Keratinocyte (primary cell): ENCODE measurements at regions not wholly inside any gene's neighbourhood (a gene's known extent, or its start where the extent isn't known, plus 50 kb on each side); places are given as distances from the start of the nearest gene placed in this dataset.

Source experiments
- DNase-seq: peaks from one replicate; pipeline ENCODE4 v3.0.0-alpha.2; 2011; ENCODE audit warnings: low read depth, missing footprints, low spot score
- FAIRE-seq: peaks from 2 replicates; lab custom pipeline; 2011; peaks lifted over from hg19 to GRCh38; lab: Jason Lieb, UNC
- H2AFZ ChIP-seq: 2 replicates; pipeline ENCODE4 v1.6.0; 2012; ENCODE audit warnings: low read length, control low read depth, inconsistent platforms; ENCODE audit not compliant: control insufficient read depth
- H3K27ac ChIP-seq: 2 replicates; pipeline ENCODE4 v1.5.1; 2011; ENCODE audit warnings: low read length; ENCODE audit not compliant: control insufficient read depth, insufficient read depth
- H3K27me3 ChIP-seq: 3 replicates; pipeline ENCODE4 v1.6.0; 2011; ENCODE audit warnings: low read length; ENCODE audit not compliant: control insufficient read depth, insufficient read depth; ENCODE audit errors: extremely low read depth
- H3K36me3 ChIP-seq, 2 experiments: 2 replicates in 1 of 2; 3 replicates in 1 of 2; pipeline ENCODE4 v1.5.1; 2011; ENCODE audit warnings: low read length in 2 of 2, mild to moderate bottlenecking in 1 of 2; ENCODE audit not compliant: control insufficient read depth in 2 of 2, insufficient read depth in 2 of 2; ENCODE audit errors: extremely low read depth in 1 of 2
- H3K4me1 ChIP-seq: 3 replicates; pipeline ENCODE4 v1.5.1; 2011; ENCODE audit warnings: low read length; ENCODE audit not compliant: control insufficient read depth, insufficient read depth; ENCODE audit errors: extremely low read depth
- H3K4me2 ChIP-seq: 3 replicates; pipeline ENCODE4 v1.6.0; 2011; ENCODE audit warnings: low read depth, low read length; ENCODE audit not compliant: control insufficient read depth, insufficient read depth; ENCODE audit errors: extremely low read depth
- H3K4me3 ChIP-seq, 3 experiments: fragments of 200-600 bp in 1 of 3; sonication (generic) in 1 of 3; 2 replicates in 2 of 3; 3 replicates in 1 of 3; pipeline ENCODE4 v1.5.1; 2011 to 2016; ENCODE audit warnings: low read length in 3 of 3, mild to moderate bottlenecking in 3 of 3, control low read depth in 2 of 3, inconsistent platforms in 1 of 3, low read depth in 1 of 3, mixed read lengths in 1 of 3, mixed run types in 1 of 3, moderate library complexity in 1 of 3; ENCODE audit not compliant: control insufficient read depth in 2 of 3, insufficient read depth in 2 of 3; ENCODE audit errors: extremely low read depth in 1 of 3
- H3K79me2 ChIP-seq: 2 replicates; pipeline ENCODE4 v1.6.0; 2012; ENCODE audit warnings: low read length; ENCODE audit not compliant: control insufficient read depth, insufficient read depth
- H3K9ac ChIP-seq: 3 replicates; pipeline ENCODE4 v1.6.0; 2011; ENCODE audit warnings: low read length; ENCODE audit not compliant: control insufficient read depth, insufficient read depth; ENCODE audit errors: extremely low read depth
- H3K9me1 ChIP-seq: 3 replicates; pipeline ENCODE4 v1.6.0; 2011; ENCODE audit warnings: low read length; ENCODE audit not compliant: control insufficient read depth, insufficient read depth; ENCODE audit errors: extremely low read depth
- H3K9me3 ChIP-seq: 2 replicates; pipeline ENCODE4 v1.5.1; 2012; ENCODE audit warnings: low read depth, low read length; ENCODE audit not compliant: control insufficient read depth
- H4K20me1 ChIP-seq: 3 replicates; pipeline ENCODE4 v1.6.0; 2011; ENCODE audit warnings: low read length; ENCODE audit not compliant: control insufficient read depth, insufficient read depth; ENCODE audit errors: extremely low read depth
- EZH2 ChIP-seq: IDR thresholded peaks from one replicate; pipeline ENCODE4 v1.6.1; 2012; ENCODE audit warnings: inconsistent platforms, mild to moderate bottlenecking, low read length, moderate library complexity
- dilution Hi-C: fragments of 300-500 bp; cut with MboI; formaldehyde crosslinking; loops from one replicate; pipeline ENCODE4 v1.7.0; 2020; ENCODE audit warnings: low sequenced_read_pairs; ENCODE audit not compliant: extremely low pct_ligation_motif_present
- TF ChIP-seq, protein P1 (sequence below), 3 experiments: IDR thresholded peaks in 1 of 3; conservative IDR thresholded peaks in 1 of 3; optimal IDR thresholded peaks in 1 of 3; 2 replicates in 2 of 3; 3 replicates in 1 of 3; pipeline versions ENCODE3 to v1.5.1; 2011; ENCODE audit warnings: low read length in 3 of 3, mild to moderate bottlenecking in 3 of 3, moderate library complexity in 2 of 3, control low read depth in 1 of 3, inconsistent platforms in 1 of 3; ENCODE audit not compliant: insufficient read depth in 2 of 3; ENCODE audit errors: extremely low read depth in 1 of 3

DNA sequence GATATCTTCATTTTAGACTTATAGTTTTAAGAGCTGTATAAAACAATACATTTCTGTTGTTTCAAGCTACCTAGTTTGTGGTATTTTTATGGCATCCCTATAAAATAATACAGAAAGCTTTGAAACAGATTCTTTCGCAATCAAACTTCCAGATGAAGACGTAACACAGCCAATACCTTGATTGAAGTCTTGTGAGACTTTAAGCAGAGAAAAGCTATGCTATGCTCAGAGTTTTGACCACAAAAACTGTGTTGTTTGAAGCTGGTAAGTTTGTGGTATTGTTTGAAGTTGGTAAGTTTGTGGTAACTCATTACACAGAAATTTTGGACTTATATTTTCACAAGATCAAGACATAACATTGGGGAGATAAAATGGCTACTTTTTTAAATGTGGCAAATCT, 201.8 kb upstream of the UGT8 start:
- Histone ChIP-seq H2AFZ (no peak overlapping the region), H4K20me1 (no peaks in the 10 kb centered on the region), H3K79me2 (no peaks in the 10 kb centered on the region), H3K9me3 (no peaks in the 10 kb centered on the region), H3K9ac (no peak overlapping the region), H3K27ac (no peak overlapping the region), H3K36me3 (no peaks in the 10 kb centered on the region), H3K9me1 (no peaks in the 10 kb centered on the region), H3K4me2 (no peak overlapping the region), H3K27me3 (no peaks in the 10 kb centered on the region), H3K4me3 (no peak overlapping the region), H3K4me1 (peaks cover 18% of the 10 kb centered on the region)
- TF ChIP-seq, protein P1, sequence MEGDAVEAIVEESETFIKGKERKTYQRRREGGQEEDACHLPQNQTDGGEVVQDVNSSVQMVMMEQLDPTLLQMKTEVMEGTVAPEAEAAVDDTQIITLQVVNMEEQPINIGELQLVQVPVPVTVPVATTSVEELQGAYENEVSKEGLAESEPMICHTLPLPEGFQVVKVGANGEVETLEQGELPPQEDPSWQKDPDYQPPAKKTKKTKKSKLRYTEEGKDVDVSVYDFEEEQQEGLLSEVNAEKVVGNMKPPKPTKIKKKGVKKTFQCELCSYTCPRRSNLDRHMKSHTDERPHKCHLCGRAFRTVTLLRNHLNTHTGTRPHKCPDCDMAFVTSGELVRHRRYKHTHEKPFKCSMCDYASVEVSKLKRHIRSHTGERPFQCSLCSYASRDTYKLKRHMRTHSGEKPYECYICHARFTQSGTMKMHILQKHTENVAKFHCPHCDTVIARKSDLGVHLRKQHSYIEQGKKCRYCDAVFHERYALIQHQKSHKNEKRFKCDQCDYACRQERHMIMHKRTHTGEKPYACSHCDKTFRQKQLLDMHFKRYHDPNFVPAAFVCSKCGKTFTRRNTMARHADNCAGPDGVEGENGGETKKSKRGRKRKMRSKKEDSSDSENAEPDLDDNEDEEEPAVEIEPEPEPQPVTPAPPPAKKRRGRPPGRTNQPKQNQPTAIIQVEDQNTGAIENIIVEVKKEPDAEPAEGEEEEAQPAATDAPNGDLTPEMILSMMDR (optimal IDR thresholded peaks at IDR 0.05 in 1 of 3, IDR thresholded peaks at IDR 0.05 in 1 of 3, conservative IDR thresholded peaks at IDR 0.05 in 1 of 3; ENCODE audit: extremely low read depth in 1 of 3, insufficient read depth in 2 of 3, low read length in 3 of 3), result no peak
- TF ChIP-seq EZH2, result no peak
- FAIRE-seq (no peak), DNase-seq (no peak)
- dilution Hi-C loops, result no loop called here

DNA sequence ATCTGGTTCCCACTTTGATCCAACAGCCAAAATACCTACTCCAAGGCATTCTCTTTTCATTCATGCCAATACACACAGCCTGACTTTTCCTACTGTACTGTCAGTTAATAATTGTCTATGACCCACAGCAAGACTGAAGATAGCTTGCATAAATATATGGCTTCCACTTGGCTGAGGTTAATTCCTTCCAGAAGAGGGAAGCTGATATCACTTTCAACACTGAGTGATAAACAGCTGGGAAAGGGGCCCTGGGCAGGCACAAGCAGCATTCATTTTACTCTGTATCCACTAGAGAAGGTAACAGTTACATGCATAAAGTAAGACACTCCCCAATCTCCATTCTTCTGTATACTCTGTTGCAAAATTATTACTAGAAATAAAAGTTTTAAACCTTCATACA, 200.2 kb upstream of the UGT8 start:
- Histone ChIP-seq H2AFZ (no peak overlapping the region), H3K36me3 (no peaks in the 10 kb centered on the region), H3K4me1 (peaks cover 15% of the 10 kb centered on the region), H3K27me3 (no peaks in the 10 kb centered on the region), H3K27ac (no peak overlapping the region), H3K4me2 (no peak overlapping the region), H3K9ac (no peak overlapping the region), H3K9me1 (no peaks in the 10 kb centered on the region), H4K20me1 (no peaks in the 10 kb centered on the region), H3K4me3 (no peak overlapping the region), H3K79me2 (no peaks in the 10 kb centered on the region), H3K9me3 (no peaks in the 10 kb centered on the region)
- DNase-seq, result no peak
- FAIRE-seq, result no peak
- TF ChIP-seq, protein P1 (optimal IDR thresholded peaks at IDR 0.05 in 1 of 3, IDR thresholded peaks at IDR 0.05 in 1 of 3, conservative IDR thresholded peaks at IDR 0.05 in 1 of 3; ENCODE audit: extremely low read depth in 1 of 3, insufficient read depth in 2 of 3, low read length in 3 of 3), result no peak
- no peak for TF ChIP-seq EZH2
- dilution Hi-C loops, result no loop called here
